ENCODE measurements at regions not wholly inside any gene's neighbourhood (a gene's known extent, or its start where the extent isn't known, plus 50 kb on each side); places are given as distances from the start of the nearest gene placed in this dataset.

- Histone ChIP-seq H3K4me2 (no peak overlapping the region), H3K4me3 (no peak overlapping the region), H3K79me2 (no peaks in the 10 kb centered on the region), H4K20me1 (ENCODE audit: insufficient read depth, poor library complexity, severe bottlenecking) (no peaks in the 10 kb centered on the region), H3K9me2 (replicated peaks; ENCODE audit: insufficient read depth) (no peaks in the 10 kb centered on the region), H3K36me3 (replicated peaks; ENCODE audit: insufficient read depth, low read depth) (no peaks in the 10 kb centered on the region), H3K27ac (no peak overlapping the region), H3K9me3 (ENCODE audit: low read depth) (no peaks in the 10 kb centered on the region), H2AFZ (no peak overlapping the region), H3K4me1 (ENCODE audit: insufficient read depth) (no peaks in the 10 kb centered on the region), H3K27me3 (no peaks in the 10 kb centered on the region)
- DNase-seq (ENCODE audit: low spot score): no peak
- no peak for TF ChIP-seq CTCF (IDR thresholded peaks at IDR 0.05; ENCODE audit: poor library complexity)
- no peak for TF ChIP-seq EZH2 (IDR thresholded peaks at IDR 0.05; ENCODE audit: borderline replicate concordance)
- TF ChIP-seq EZH2phosphoT487 (IDR thresholded peaks at IDR 0.05; ENCODE audit: low read depth, severe bottlenecking, unreplicated experiment): no peak
Measured at GRCh38 chr2:126383800-126384199, 272.2 kb upstream of the GYPC start.

- TF ChIP-seq CTCF (IDR thresholded peaks at IDR 0.05; ENCODE audit: poor library complexity) (no peak), EZH2phosphoT487 (IDR thresholded peaks at IDR 0.05; ENCODE audit: low read depth, severe bottlenecking, unreplicated experiment) (no peak), EZH2 (IDR thresholded peaks at IDR 0.05; ENCODE audit: borderline replicate concordance) (no peak)
- no peaks in the 10 kb centered on the region for H4K20me1 ChIP-seq (ENCODE audit: insufficient read depth, poor library complexity, severe bottlenecking)
- H3K27ac ChIP-seq: no peak overlapping the region
- H3K36me3 ChIP-seq (replicated peaks; ENCODE audit: insufficient read depth, low read depth): no peaks in the 10 kb centered on the region
- H3K4me2 ChIP-seq: no peak overlapping the region
- H3K27me3 ChIP-seq: no peaks in the 10 kb centered on the region
- no peak for DNase-seq (ENCODE audit: low spot score)
- no peak overlapping the region for H3K4me3 ChIP-seq
- H3K79me2 ChIP-seq: no peaks in the 10 kb centered on the region
- no peaks in the 10 kb centered on the region for H3K9me3 ChIP-seq (ENCODE audit: low read depth)
- no peaks in the 10 kb centered on the region for H3K9me2 ChIP-seq (replicated peaks; ENCODE audit: insufficient read depth)
- H2AFZ ChIP-seq: no peak overlapping the region
- no peaks in the 10 kb centered on the region for H3K4me1 ChIP-seq (ENCODE audit: insufficient read depth)
Measured at GRCh38 chr2:126385441-126385840, 270.5 kb upstream of the GYPC start.

GRCh38 chr2:126385983-126386382, 270.0 kb upstream of the GYPC start:
- Histone ChIP-seq H3K9me3 (ENCODE audit: low read depth) (no peaks in the 10 kb centered on the region), H3K79me2 (no peaks in the 10 kb centered on the region), H3K36me3 (replicated peaks; ENCODE audit: insufficient read depth, low read depth) (no peaks in the 10 kb centered on the region), H3K4me1 (ENCODE audit: insufficient read depth) (no peaks in the 10 kb centered on the region), H3K27me3 (no peaks in the 10 kb centered on the region), H3K9me2 (replicated peaks; ENCODE audit: insufficient read depth) (no peaks in the 10 kb centered on the region), H3K4me3 (no peak overlapping the region), H4K20me1 (ENCODE audit: insufficient read depth, poor library complexity, severe bottlenecking) (no peaks in the 10 kb centered on the region), H2AFZ (no peak overlapping the region), H3K4me2 (no peak overlapping the region), H3K27ac (no peak overlapping the region)
- DNase-seq (ENCODE audit: low spot score): no peak
- TF ChIP-seq EZH2 (IDR thresholded peaks at IDR 0.05; ENCODE audit: borderline replicate concordance) (no peak), EZH2phosphoT487 (IDR thresholded peaks at IDR 0.05; ENCODE audit: low read depth, severe bottlenecking, unreplicated experiment) (no peak), CTCF (IDR thresholded peaks at IDR 0.05; ENCODE audit: poor library complexity) (no peak)

- no peak overlapping the region for H3K27ac ChIP-seq
- WGBS (ENCODE audit: low lambda C conversion rate, missing lambda C conversion rate): 47% methylated on average over 1 of the region's 1 CpG
- H4K20me1 ChIP-seq (ENCODE audit: insufficient read depth, poor library complexity, severe bottlenecking): no peaks in the 10 kb centered on the region
- no peaks in the 10 kb centered on the region for H3K27me3 ChIP-seq
- no peak for DNase-seq (ENCODE audit: low spot score)
- no peaks in the 10 kb centered on the region for H3K4me1 ChIP-seq (ENCODE audit: insufficient read depth)
- no peaks in the 10 kb centered on the region for H3K9me2 ChIP-seq (replicated peaks; ENCODE audit: insufficient read depth)
- no peak overlapping the region for H2AFZ ChIP-seq
- TF ChIP-seq CTCF (IDR thresholded peaks at IDR 0.05; ENCODE audit: poor library complexity): no peak
- no peak for TF ChIP-seq EZH2phosphoT487 (IDR thresholded peaks at IDR 0.05; ENCODE audit: low read depth, severe bottlenecking, unreplicated experiment)
- no peaks in the 10 kb centered on the region for H3K79me2 ChIP-seq
- H3K4me2 ChIP-seq: no peak overlapping the region
- no peaks in the 10 kb centered on the region for H3K36me3 ChIP-seq (replicated peaks; ENCODE audit: insufficient read depth, low read depth)
- no peak overlapping the region for H3K4me3 ChIP-seq
- H3K9me3 ChIP-seq (ENCODE audit: low read depth): no peaks in the 10 kb centered on the region
Measured at GRCh38 chr2:126389446-126389845, 266.5 kb upstream of the GYPC start.
